B cell (primary cell): ENCODE measurements at regions not wholly inside any gene's neighbourhood (a gene's known extent, or its start where the extent isn't known, plus 50 kb on each side); places are given as distances from the start of the nearest gene placed in this dataset.

Source experiments
- ATAC-seq: fragments of 200-7000 bp; cut with Tn5 transposase; one replicate; pipeline ENCODE4 v1.10.0; 2021; ENCODE audit warnings: low read depth, mild to moderate bottlenecking, moderate number of reproducible peaks, moderate library complexity
- CTCF ChIA-PET: fragments of 350-600 bp; sonication (Branson Sonifier 250); formaldehyde crosslinking; loops from one replicate; lab custom pipeline; 2021; ENCODE audit warnings: antibody characterized with exemption, inconsistent platforms; lab: Charles Lee
- POLR2A ChIA-PET: fragments of 350-600 bp; sonication (Branson Sonifier 250); formaldehyde crosslinking; loops from one replicate; lab custom pipeline; 2021; ENCODE audit warnings: antibody characterized with exemption; lab: Charles Lee
- DNase-seq: peaks from one replicate; pipeline ENCODE4 v3.0.0; 2013
- H2AFZ ChIP-seq: 2 replicates; pipeline ENCODE4 v1.6.1; 2012; ENCODE audit warnings: mild to moderate bottlenecking, low read depth, low read length; ENCODE audit not compliant: insufficient read depth, poor library complexity, severe bottlenecking
- H3K27ac ChIP-seq, 2 donors: 1 replicate in 1 of 2; 2 replicates in 1 of 2; pipeline ENCODE4 v1.5.1; 2012 to 2013; ENCODE audit warnings: low read length in 2 of 2, mild to moderate bottlenecking in 2 of 2, moderate library complexity in 1 of 2
- H3K27me3 ChIP-seq, 4 experiments: fragments of 200-600 bp in 1 of 4; sonication (generic) in 1 of 4; replicated peaks in 1 of 4; 1 replicate in 2 of 4; 2 replicates in 2 of 4; pipeline versions ENCODE4 v1.6.1 to v1.7.0; 2013 to 2016; ENCODE audit warnings: low read length in 3 of 4, mild to moderate bottlenecking in 2 of 4, mixed read lengths in 1 of 4, moderate library complexity in 1 of 4; ENCODE audit not compliant: insufficient read depth in 4 of 4, control insufficient read depth in 3 of 4; ENCODE audit errors: control extremely low read depth in 1 of 4
- H3K36me3 ChIP-seq, 2 experiments: replicated peaks in 1 of 2; 1 replicate in 1 of 2; 2 replicates in 1 of 2; pipeline versions ENCODE4 v1.6.1 to v1.7.1; 2013; ENCODE audit warnings: low read length in 1 of 2; ENCODE audit not compliant: insufficient read depth in 2 of 2, control insufficient read depth in 1 of 2; ENCODE audit errors: control extremely low read depth in 1 of 2, extremely low read depth in 1 of 2
- H3K4me1 ChIP-seq, 2 donors: fragments of 200-600 bp in 1 of 2; sonication (generic) in 1 of 2; 1 replicate in 1 of 2; 2 replicates in 1 of 2; pipeline versions ENCODE4 v1.5.1 to v1.6.1; 2013 to 2017; ENCODE audit warnings: low read length in 2 of 2; ENCODE audit not compliant: control insufficient read depth in 2 of 2, insufficient read depth in 2 of 2
- H3K4me2 ChIP-seq: replicated peaks from 2 replicates; pipeline ENCODE3; 2012; ENCODE audit warnings: mild to moderate bottlenecking, low read depth, low read length; ENCODE audit not compliant: poor library complexity, severe bottlenecking
- H3K4me3 ChIP-seq, 5 experiments: fragments of 200-600 bp in 1 of 5; sonication (generic) in 1 of 5; 1 replicate in 3 of 5; 2 replicates in 2 of 5; pipeline versions ENCODE4 v1.5.1 to v1.7.0; 2011 to 2016; ENCODE audit warnings: low read length in 4 of 5, mild to moderate bottlenecking in 4 of 5, low read depth in 2 of 5, control low read depth in 1 of 5, moderate library complexity in 1 of 5; ENCODE audit not compliant: insufficient read depth in 1 of 5; ENCODE audit errors: control extremely low read depth in 1 of 5, extremely low read depth in 1 of 5
- H3K79me2 ChIP-seq: fragments of 200-600 bp; sonication (generic); one replicate; pipeline ENCODE4 v1.6.0; 2016; ENCODE audit warnings: low read length; ENCODE audit not compliant: control insufficient read depth, insufficient read depth
- H3K9ac ChIP-seq: fragments of 200-600 bp; sonication (generic); 2 replicates; pipeline ENCODE4 v1.6.1; 2017; ENCODE audit warnings: mild to moderate bottlenecking, low read length, moderate library complexity
- H3K9me3 ChIP-seq, 3 donors: one replicate each; pipeline versions ENCODE4 v1.6.1 to v1.7.1; 2013; ENCODE audit warnings: low read length in 2 of 3; ENCODE audit not compliant: control insufficient read depth in 2 of 3, insufficient read depth in 1 of 3; ENCODE audit errors: control extremely low read depth in 1 of 3
- H4K20me1 ChIP-seq: 2 replicates; pipeline ENCODE4 v1.6.0; 2012; ENCODE audit warnings: mild to moderate bottlenecking, low read length; ENCODE audit not compliant: insufficient read depth, control insufficient read depth, poor library complexity, severe bottlenecking
- H3K27ac Mint-ChIP-seq: one replicate; pipeline ENCODE4 v1.8.0; 2021; ENCODE audit warnings: mixed read lengths
- H3K27me3 Mint-ChIP-seq: one replicate; pipeline ENCODE4 v1.8.0; 2021; ENCODE audit warnings: mixed read lengths
- H3K4me1 Mint-ChIP-seq: one replicate; pipeline ENCODE4 v1.8.0; 2021; ENCODE audit warnings: mixed read lengths
- H3K4me3 Mint-ChIP-seq: one replicate; pipeline ENCODE4 v1.8.0; 2021; ENCODE audit warnings: mixed read lengths
- H3K9me3 Mint-ChIP-seq: one replicate; pipeline ENCODE4 v1.8.0; 2022; ENCODE audit warnings: mixed read lengths; ENCODE audit not compliant: insufficient read depth
- CTCF ChIP-seq: fragments of 200-600 bp; IDR thresholded peaks from one replicate; pipeline ENCODE4 v1.8.0; 2022; ENCODE audit warnings: antibody characterized with exemption, mild to moderate bottlenecking
- EZH2 ChIP-seq: IDR thresholded peaks from 2 replicates; pipeline ENCODE4 v1.6.1; 2012; ENCODE audit warnings: borderline replicate concordance, low read depth, mild to moderate bottlenecking, moderate library complexity, low read length; ENCODE audit not compliant: insufficient read depth, poor library complexity, severe bottlenecking
- WGBS: methylation state at CpG from one replicate; pipeline ENCODE4 v1.1.5; 2013; ENCODE audit warnings: missing lambda C conversion rate; ENCODE audit not compliant: insufficient coverage; 5-methylcytosine and 5-hydroxymethylcytosine counted together
- intact Hi-C: fragments of 100-400 bp; cut with micrococcal nuclease; formaldehyde crosslinking; loops from one replicate; pipeline ENCODE4 v1.10.0; 2022

DNA sequence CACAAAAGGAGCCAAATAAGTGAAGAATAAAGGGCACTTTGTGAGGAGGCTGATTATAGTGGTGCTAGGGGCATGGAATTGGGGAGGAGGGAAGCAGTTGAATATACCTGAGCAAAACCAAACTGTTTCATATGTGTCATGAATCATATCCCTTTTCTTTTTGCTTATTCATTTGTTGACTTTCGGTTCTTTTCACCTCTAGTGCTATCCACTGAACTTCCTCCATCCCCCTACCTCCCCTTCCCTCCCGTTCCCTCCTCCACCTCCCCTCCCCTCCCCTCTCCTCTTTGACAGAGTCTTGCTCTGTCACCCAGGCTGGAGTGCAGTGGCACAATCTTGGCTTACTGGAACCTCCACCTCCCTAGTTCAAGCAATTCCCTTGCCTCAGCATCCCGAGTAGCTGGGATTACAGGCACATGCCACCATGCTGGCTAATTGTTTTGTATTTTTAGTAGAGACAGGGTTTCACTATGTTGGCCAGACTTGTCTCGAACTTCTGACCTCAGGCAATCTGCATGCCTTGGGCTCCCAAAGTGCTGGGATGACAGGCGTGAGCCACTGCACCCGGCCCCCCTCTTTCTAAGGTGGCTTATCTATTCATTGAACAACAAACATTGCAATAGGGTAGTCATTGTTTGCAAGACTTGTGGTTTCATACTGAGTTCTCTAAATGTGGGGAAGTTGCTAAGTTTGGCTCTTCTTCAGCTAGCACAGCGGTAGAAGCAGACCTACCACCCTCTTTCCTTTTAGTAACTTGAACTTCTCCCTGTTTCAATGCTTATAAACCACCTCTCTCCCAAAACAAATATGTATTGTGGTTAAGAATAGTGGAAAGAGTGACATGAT lies 150.4 kb upstream of the PRPS1L1 start:
- POLR2A ChIA-PET = no interaction called here
- peak overlapping the region; percentile 59 for H3K4me2 ChIP-seq
- TF ChIP-seq EZH2 = no peak
- TF ChIP-seq CTCF = no peak
- H3K27me3 ChIP-seq = no peaks in the 10 kb centered on the region
- Mint-ChIP-seq H3K4me3 (peak overlapping the region; percentile 44), H3K9me3 (no peaks in the 10 kb centered on the region), H3K27ac (peak overlapping the region; percentile 73), H3K27me3 (no peaks in the 10 kb centered on the region), H3K4me1 (peaks cover 44% of the 10 kb centered on the region)
- peak overlapping the region; percentile 33 to 40 for H3K27ac ChIP-seq
- no peaks in the 10 kb centered on the region for H3K36me3 ChIP-seq
- no peaks in the 10 kb centered on the region for H4K20me1 ChIP-seq
- peaks cover 20 to 26% of the 10 kb centered on the region in 2 donors for H3K4me1 ChIP-seq
- peaks cover 0 to 8% (median 0%) of the 10 kb centered on the region in 3 donors for H3K9me3 ChIP-seq
- H3K9ac ChIP-seq = peak overlapping the region; percentile 24
- intact Hi-C loops = no loop called here
- peak overlapping the region; percentile 57 for H2AFZ ChIP-seq
- ATAC-seq (peak; percentile 84), DNase-seq (peak; percentile 46)
- peak overlapping the region in 4 of 5 experiments; percentile 4 to 19 (median 9) for H3K4me3 ChIP-seq
- WGBS = 19% methylated on average over 4 of the region's 7 CpGs
- CTCF ChIA-PET = no interaction called here
- no peaks in the 10 kb centered on the region for H3K79me2 ChIP-seq

DNA sequence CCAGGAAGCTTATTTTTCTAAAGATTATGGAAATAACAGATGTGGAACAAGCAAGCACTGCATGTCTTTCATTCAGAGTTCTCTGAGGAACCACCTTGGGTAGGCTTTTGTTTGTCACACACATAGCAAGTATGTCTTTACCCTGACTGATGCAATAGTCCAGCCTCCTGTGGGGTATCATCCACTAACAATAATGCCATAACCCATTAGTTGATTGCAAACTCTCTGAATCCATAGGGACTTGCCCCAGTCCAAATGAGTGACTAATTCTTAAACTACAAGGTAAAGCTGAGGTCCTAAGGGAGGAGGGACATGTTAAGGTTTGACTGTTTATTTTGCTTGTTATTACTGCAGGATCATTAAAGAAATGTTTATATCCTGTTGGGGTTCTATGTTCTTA lies 151.4 kb upstream of the PRPS1L1 start:
- intact Hi-C loops = no loop called here
- CTCF ChIA-PET = no interaction called here
- H3K4me2 ChIP-seq = peak overlapping the region; percentile 59

More for the DNA sequence above, 151.4 kb upstream of the PRPS1L1 start:
- Histone ChIP-seq H2AFZ (no peak overlapping the region), H3K4me3 (no peak overlapping the region), H3K9ac (no peak overlapping the region), H4K20me1 (no peaks in the 10 kb centered on the region), H3K4me1 (peaks cover 20 to 26% of the 10 kb centered on the region in 2 donors), H3K79me2 (no peaks in the 10 kb centered on the region), H3K27ac (no peak overlapping the region), H3K9me3 (peaks cover 0 to 8% (median 0%) of the 10 kb centered on the region in 3 donors), H3K36me3 (no peaks in the 10 kb centered on the region), H3K27me3 (no peaks in the 10 kb centered on the region)
- TF ChIP-seq EZH2 = no peak
- POLR2A ChIA-PET = no interaction called here
- peaks cover 44% of the 10 kb centered on the region for H3K4me1 Mint-ChIP-seq
- ATAC-seq (no peak), DNase-seq (no peak)
- H3K4me3 Mint-ChIP-seq = no peak overlapping the region
- H3K27me3 Mint-ChIP-seq = no peaks in the 10 kb centered on the region
- no peaks in the 10 kb centered on the region for H3K9me3 Mint-ChIP-seq
- H3K27ac Mint-ChIP-seq = no peak overlapping the region
